WERI-Rb-1 (cell line): ENCODE measurements at regions not wholly inside any gene's neighbourhood (a gene's known extent, or its start where the extent isn't known, plus 50 kb on each side); places are given as distances from the start of the nearest gene placed in this dataset.

Experiments
- DNase-seq: peaks from one replicate; pipeline ENCODE4 v3.0.0-alpha.2; 2020
- H3K27ac ChIP-seq: fragments of 250-450 bp; sonication (Bioruptor Pico); 2 replicates; pipeline ENCODE4 v1.5.1; 2020; ENCODE audit warnings: mild to moderate bottlenecking, moderate library complexity
- H3K27me3 ChIP-seq: fragments of 250-450 bp; sonication (Bioruptor Pico); 2 replicates; pipeline ENCODE4 v1.5.1; 2021; ENCODE audit warnings: mild to moderate bottlenecking, low read depth, moderate library complexity; ENCODE audit not compliant: insufficient read depth, severe bottlenecking
- H3K36me3 ChIP-seq: fragments of 250-450 bp; sonication (Bioruptor Pico); 2 replicates; pipeline ENCODE4 v1.5.1; 2020; ENCODE audit warnings: mild to moderate bottlenecking, moderate library complexity
- H3K4me3 ChIP-seq: 2 replicates; pipeline ENCODE4 v1.5.1; 2011; ENCODE audit warnings: low read depth, mild to moderate bottlenecking, control low read depth, low read length
- H3K9me3 ChIP-seq: fragments of 250-450 bp; sonication (Bioruptor Pico); 2 replicates; pipeline ENCODE4 v1.5.1; 2021; ENCODE audit warnings: mild to moderate bottlenecking, moderate library complexity; ENCODE audit not compliant: severe bottlenecking
- CTCF ChIP-seq: IDR thresholded peaks from 2 replicates; pipeline ENCODE4 v1.5.1; 2011; ENCODE audit warnings: low read depth, mild to moderate bottlenecking, control low read depth, inconsistent platforms, low read length

GRCh38 chr10:57303566-57303965, 942.5 kb upstream of the ZWINT start:
- TF ChIP-seq CTCF: no peak
- Histone ChIP-seq H3K27me3 (no peaks in the 10 kb centered on the region), H3K9me3 (no peaks in the 10 kb centered on the region), H3K4me3 (no peak overlapping the region), H3K27ac (no peak overlapping the region), H3K36me3 (no peaks in the 10 kb centered on the region)
- DNase-seq: no peak

- Histone ChIP-seq H3K27me3 (no peaks in the 10 kb centered on the region), H3K27ac (no peak overlapping the region)
- no peak for TF ChIP-seq CTCF
Observed at GRCh38 chr10:57300718-57301117, 939.7 kb upstream of the ZWINT start.

GRCh38 chr10:57294698-57295097, 933.6 kb upstream of the ZWINT start:
- H3K27ac ChIP-seq: no peak overlapping the region
- no peak for TF ChIP-seq CTCF
- no peak for DNase-seq
- H3K9me3 ChIP-seq: no peaks in the 10 kb centered on the region
- no peaks in the 10 kb centered on the region for H3K36me3 ChIP-seq
- no peak overlapping the region for H3K4me3 ChIP-seq
- H3K27me3 ChIP-seq: no peaks in the 10 kb centered on the region

More at GRCh38 chr10:57300718-57301117, 939.7 kb upstream of the ZWINT start:
- H3K9me3 ChIP-seq: no peaks in the 10 kb centered on the region
- no peak overlapping the region for H3K4me3 ChIP-seq
- H3K36me3 ChIP-seq: no peaks in the 10 kb centered on the region
- no peak for DNase-seq

- TF ChIP-seq CTCF: no peak
- no peak overlapping the region for H3K4me3 ChIP-seq
- no peak overlapping the region for H3K27ac ChIP-seq
- DNase-seq: no peak
- no peaks in the 10 kb centered on the region for H3K9me3 ChIP-seq
- H3K27me3 ChIP-seq: no peaks in the 10 kb centered on the region
- H3K36me3 ChIP-seq: no peaks in the 10 kb centered on the region
Observed at GRCh38 chr10:57288754-57289153, 927.7 kb upstream of the ZWINT start.

GRCh38 chr10:57262892-57263291, 901.8 kb upstream of the ZWINT start:
- no peak for DNase-seq
- Histone ChIP-seq H3K4me3 (no peak overlapping the region), H3K27me3 (peaks cover 3% of the 10 kb centered on the region), H3K27ac (no peak overlapping the region), H3K36me3 (no peaks in the 10 kb centered on the region), H3K9me3 (no peaks in the 10 kb centered on the region)
- no peak for TF ChIP-seq CTCF

GRCh38 chr10:57260175-57260574, 899.1 kb upstream of the ZWINT start:
- Histone ChIP-seq H3K4me3 (no peak overlapping the region), H3K9me3 (no peaks in the 10 kb centered on the region), H3K36me3 (no peaks in the 10 kb centered on the region), H3K27ac (no peak overlapping the region), H3K27me3 (peaks cover 3% of the 10 kb centered on the region)
- no peak for TF ChIP-seq CTCF
- no peak for DNase-seq
